VCaP (cell line): ENCODE measurements at regions not wholly inside any gene's neighbourhood (a gene's known extent, or its start where the extent isn't known, plus 50 kb on each side); places are given as distances from the start of the nearest gene placed in this dataset.
A peak's percentile ranks its signal among the peaks of the same experiment; 100 is the strongest.

Experiments
- H3K27ac ChIP-seq: fragments of 450-650 bp; 2 replicates; pipeline ENCODE4 v1.5.1; 2017
- TF ChIP-seq, protein P1 (sequence below): fragments of 450-650 bp; conservative IDR thresholded peaks from 2 replicates; pipeline ENCODE4 v1.5.1; 2017; ENCODE audit warnings: mild to moderate bottlenecking, moderate library complexity

DNA sequence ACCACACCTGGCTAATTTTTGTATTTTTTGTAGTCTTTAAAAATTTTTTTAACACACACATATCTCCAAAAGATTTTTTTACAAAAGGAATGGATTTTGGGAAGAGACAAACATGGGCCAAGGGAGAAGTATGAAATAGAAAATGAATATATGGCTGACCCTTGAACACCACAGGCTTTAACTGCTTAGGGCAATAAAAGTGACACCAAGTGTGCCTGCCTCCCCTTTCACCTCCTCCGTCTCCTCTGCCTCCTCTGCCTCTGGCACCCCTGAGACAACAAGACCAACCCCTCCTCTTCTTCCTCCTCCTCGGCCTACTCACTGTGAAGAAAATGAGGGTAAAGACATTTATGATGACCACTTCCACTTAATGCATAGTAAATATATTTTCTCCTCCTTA lies 483.9 kb downstream of the KDM4C start:
- TF ChIP-seq, protein P1, sequence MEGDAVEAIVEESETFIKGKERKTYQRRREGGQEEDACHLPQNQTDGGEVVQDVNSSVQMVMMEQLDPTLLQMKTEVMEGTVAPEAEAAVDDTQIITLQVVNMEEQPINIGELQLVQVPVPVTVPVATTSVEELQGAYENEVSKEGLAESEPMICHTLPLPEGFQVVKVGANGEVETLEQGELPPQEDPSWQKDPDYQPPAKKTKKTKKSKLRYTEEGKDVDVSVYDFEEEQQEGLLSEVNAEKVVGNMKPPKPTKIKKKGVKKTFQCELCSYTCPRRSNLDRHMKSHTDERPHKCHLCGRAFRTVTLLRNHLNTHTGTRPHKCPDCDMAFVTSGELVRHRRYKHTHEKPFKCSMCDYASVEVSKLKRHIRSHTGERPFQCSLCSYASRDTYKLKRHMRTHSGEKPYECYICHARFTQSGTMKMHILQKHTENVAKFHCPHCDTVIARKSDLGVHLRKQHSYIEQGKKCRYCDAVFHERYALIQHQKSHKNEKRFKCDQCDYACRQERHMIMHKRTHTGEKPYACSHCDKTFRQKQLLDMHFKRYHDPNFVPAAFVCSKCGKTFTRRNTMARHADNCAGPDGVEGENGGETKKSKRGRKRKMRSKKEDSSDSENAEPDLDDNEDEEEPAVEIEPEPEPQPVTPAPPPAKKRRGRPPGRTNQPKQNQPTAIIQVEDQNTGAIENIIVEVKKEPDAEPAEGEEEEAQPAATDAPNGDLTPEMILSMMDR = no peak
- H3K27ac ChIP-seq = no peak overlapping the region

- no peak overlapping the region for H3K27ac ChIP-seq
- TF ChIP-seq, protein P1 = no peak
Measured at GRCh38 chr9:7240569-7241311, 483.0 kb downstream of the KDM4C start.

DNA sequence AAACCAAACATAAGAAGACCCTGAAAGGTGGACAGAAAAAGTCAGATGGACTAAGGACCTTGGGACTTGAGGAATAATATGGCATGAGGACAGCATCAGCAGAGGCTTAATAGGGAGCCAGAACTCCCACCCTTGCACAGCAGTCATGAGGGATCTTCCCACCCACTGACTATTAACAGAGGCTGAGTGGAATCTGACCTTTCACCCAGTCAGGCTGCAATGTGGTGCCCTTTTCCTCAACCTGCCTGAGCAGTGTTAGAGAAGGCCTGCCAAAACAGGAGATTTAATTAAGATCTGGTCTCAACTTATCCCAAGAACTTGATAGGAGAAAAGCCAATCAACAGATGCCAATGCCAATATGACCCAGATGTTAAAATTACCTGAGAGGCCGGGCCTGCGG lies 481.9 kb downstream of the KDM4C start:
- H3K27ac ChIP-seq = no peak overlapping the region
- TF ChIP-seq, protein P1 = no peak

DNA sequence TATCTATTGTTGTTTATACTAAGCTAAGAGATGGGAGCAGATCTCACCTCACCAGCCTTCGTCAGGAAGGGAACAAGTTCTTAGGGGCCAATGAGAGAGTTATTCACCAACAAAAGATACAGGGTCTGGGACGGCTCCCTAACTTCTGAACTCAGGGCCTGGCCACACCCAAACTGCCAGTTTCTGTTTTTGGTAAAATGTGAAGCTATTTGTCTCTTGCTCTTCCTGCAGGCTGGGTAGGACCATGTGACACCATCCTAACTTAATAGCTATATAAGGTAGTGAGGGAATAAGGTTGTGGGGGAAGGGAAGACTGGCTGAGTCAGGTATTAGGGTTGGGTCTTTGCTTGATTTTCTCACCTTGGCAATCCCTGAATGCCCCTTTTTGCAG lies 480.5 kb downstream of the KDM4C start:
- peak overlapping the region; percentile 63 for H3K27ac ChIP-seq
- TF ChIP-seq, protein P1 = no peak

GRCh38 chr9:7237473-7238246 lies 479.9 kb downstream of the KDM4C start:
- TF ChIP-seq, protein P1 = no peak
- peak overlapping the region; percentile 63 for H3K27ac ChIP-seq

- TF ChIP-seq, protein P1 = no peak
- H3K27ac ChIP-seq = peak overlapping the region; percentile 63
Measured at GRCh38 chr9:7236186-7236585, 478.4 kb downstream of the KDM4C start.

DNA sequence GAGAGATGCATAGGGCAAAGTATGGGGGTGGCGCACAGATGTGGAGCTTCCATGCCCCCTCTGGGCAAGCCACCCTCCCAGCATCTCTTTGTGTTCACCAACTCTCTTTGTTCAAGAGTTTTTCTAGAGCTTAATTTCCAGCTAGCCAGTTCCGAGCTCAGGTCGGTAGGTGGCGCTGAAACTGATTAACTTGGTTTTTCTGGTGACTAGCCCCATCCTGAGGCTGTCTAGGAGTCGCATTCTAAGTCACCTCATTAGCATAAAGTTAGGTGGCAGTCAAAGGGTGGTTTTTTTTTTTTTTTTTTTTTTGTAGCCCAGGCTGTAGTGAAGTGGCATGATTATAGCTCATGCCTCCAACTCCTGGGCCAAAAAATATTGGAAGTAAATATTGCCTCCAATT lies 476.4 kb downstream of the KDM4C start:
- TF ChIP-seq, protein P1 = peak; percentile 3; the same call in 1 of the 2 replicates
- H3K27ac ChIP-seq = no peak overlapping the region
